HCT116 (cell line): ENCODE measurements at regions not wholly inside any gene's neighbourhood (a gene's known extent, or its start where the extent isn't known, plus 50 kb on each side); places are given as distances from the start of the nearest gene placed in this dataset.

ENCODE experiments used
- ATAC-seq: fragments of 200-7000 bp; cut with Tn5 transposase; 2 replicates; pipeline ENCODE4 v1.9.1; 2020; ENCODE audit warnings: mild to moderate bottlenecking, moderate library complexity
- BruUV-seq: library from RNA; stranded (reverse); fragments of 400-500 nt; replicated peaks from 2 replicates; lab custom pipeline; 2021; lab: Mats Ljungman, UMichigan
- CTCF ChIA-PET: fragments of 300-600 bp; sonication (Branson Sonifier 250); formaldehyde crosslinking; loops from one replicate; lab custom pipeline; 2021; ENCODE audit warnings: antibody characterized with exemption; lab: Charles Lee
- POLR2A ChIA-PET: fragments of 300-600, 350-600 bp; sonication (Branson Sonifier 250); formaldehyde crosslinking; loops from one replicate; lab custom pipeline; 2021; ENCODE audit warnings: antibody characterized with exemption; lab: Charles Lee
- RAD21 ChIA-PET, 2 experiments: fragments of 300-600 bp; sonication (Branson Sonifier 250); formaldehyde crosslinking; loops; one replicate each; lab custom pipeline; 2023; ENCODE audit warnings: low total read pairs in 2 of 2; ENCODE audit not compliant: uncharacterized antibody in 2 of 2, unreplicated experiment in 2 of 2, low non-redundant PET in 1 of 2; lab: Charles Lee
- DNase-seq: peaks from one replicate; pipeline ENCODE4 v3.0.0-alpha.2; 2010; ENCODE audit warnings: low read depth, low spot score
- H2AFZ ChIP-seq: fragments of 200-600 bp; shearing (Covaris generic), sonication (generic); 2 replicates; pipeline ENCODE4 v1.6.1; 2017; ENCODE audit warnings: low read depth, mixed run types, mixed read lengths, antibody characterized with exemption, low read length; ENCODE audit not compliant: poor library complexity, severe bottlenecking
- H3K27ac ChIP-seq: 2 replicates; pipeline ENCODE4 v1.5.1; 2012; ENCODE audit warnings: low read depth, low read length
- H3K27me3 ChIP-seq: fragments of 200-600 bp; sonication (generic); 2 replicates; pipeline ENCODE4 v1.6.1; 2016; ENCODE audit warnings: mixed run types, low read length, mixed read lengths; ENCODE audit not compliant: insufficient read depth
- H3K36me3 ChIP-seq, 2 experiments: fragments of 200-500 bp in 1 of 2; fragments of 200-600 bp in 1 of 2; sonication (Bioruptor generic) in 1 of 2; sonication (generic) in 1 of 2; 2 replicates each; pipeline versions ENCODE4 v1.5.1 to v1.6.1; 2014 to 2016; ENCODE audit warnings: low read length in 2 of 2, inconsistent platforms in 1 of 2, mixed read lengths in 1 of 2, mixed run types in 1 of 2; ENCODE audit not compliant: insufficient read depth in 2 of 2, control insufficient read depth in 1 of 2
- H3K4me1 ChIP-seq, 2 experiments: fragments of 200-600 bp in 1 of 2; sonication (generic) in 1 of 2; 2 replicates each; pipeline versions ENCODE4 v1.5.1 to v1.6.1; 2012 to 2017; ENCODE audit warnings: low read length in 2 of 2, inconsistent platforms in 1 of 2, mild to moderate bottlenecking in 1 of 2, mixed read lengths in 1 of 2, mixed run types in 1 of 2, moderate library complexity in 1 of 2; ENCODE audit not compliant: insufficient read depth in 2 of 2, control insufficient read depth in 1 of 2
- H3K4me2 ChIP-seq: fragments of 200-600 bp; sonication (generic); 2 replicates; pipeline ENCODE4 v1.6.1; 2017; ENCODE audit warnings: mixed run types, low read length, mixed read lengths
- H3K4me3 ChIP-seq, 2 experiments: fragments of 200-600 bp in 1 of 2; sonication (generic) in 1 of 2; replicated peaks in 1 of 2; 2 replicates each; pipeline ENCODE4 v1.5.1; 2011 to 2016; ENCODE audit warnings: low read length in 2 of 2, control low read depth in 1 of 2, low read depth in 1 of 2, mild to moderate bottlenecking in 1 of 2, mixed read lengths in 1 of 2, mixed run types in 1 of 2
- H3K79me2 ChIP-seq: fragments of 200-600 bp; sonication (generic); 2 replicates; pipeline ENCODE4 v1.6.1; 2017; ENCODE audit warnings: mild to moderate bottlenecking, mixed run types, low read length, moderate library complexity, mixed read lengths; ENCODE audit not compliant: insufficient read depth
- H3K9ac ChIP-seq: fragments of 200-600 bp; sonication (generic); 2 replicates; pipeline ENCODE4 v1.6.1; 2016; ENCODE audit warnings: low read length, mixed read lengths
- H3K9me2 ChIP-seq: fragments of 200-600 bp; sonication (generic), shearing (Covaris generic); 2 replicates; pipeline ENCODE4 v1.6.1; 2017; ENCODE audit warnings: mixed run types, mild to moderate bottlenecking, moderate library complexity; ENCODE audit not compliant: insufficient read depth
- H3K9me3 ChIP-seq, 2 experiments: fragments of 200-500 bp in 1 of 2; fragments of 200-600 bp in 1 of 2; sonication (Bioruptor generic) in 1 of 2; sonication (generic) in 1 of 2; 2 replicates each; pipeline ENCODE4 v1.6.1; 2014 to 2017; ENCODE audit warnings: low read length in 2 of 2, mixed read lengths in 2 of 2, inconsistent platforms in 1 of 2, low read depth in 1 of 2, mild to moderate bottlenecking in 1 of 2, mixed run types in 1 of 2, moderate library complexity in 1 of 2; ENCODE audit not compliant: control insufficient read depth in 1 of 2, insufficient read depth in 1 of 2
- H4K20me1 ChIP-seq: fragments of 200-600 bp; sonication (generic), shearing (Covaris generic); 2 replicates; pipeline ENCODE4 v1.6.1; 2017; ENCODE audit warnings: mixed run types, mild to moderate bottlenecking, moderate library complexity; ENCODE audit not compliant: insufficient read depth
- CEBPB ChIP-seq: IDR thresholded peaks from 2 replicates; pipeline ENCODE4 v1.6.1; 2012; ENCODE audit warnings: low read depth
- EZH2phosphoT487 ChIP-seq: fragments of 200-600 bp; IDR thresholded peaks from 2 replicates; pipeline ENCODE4 v1.6.1; 2018; ENCODE audit warnings: antibody characterized with exemption, borderline replicate concordance
- FOSL1 ChIP-seq: IDR thresholded peaks from 2 replicates; pipeline ENCODE4 v1.6.1; 2012; ENCODE audit warnings: low read depth
- JUND ChIP-seq: IDR thresholded peaks from 2 replicates; pipeline ENCODE4 v1.6.1; 2012
- POLR2AphosphoS5 ChIP-seq: IDR thresholded peaks from 2 replicates; pipeline ENCODE4 v1.6.1; 2011; ENCODE audit warnings: mild to moderate bottlenecking, low read depth, low read length, moderate library complexity
- SP1 ChIP-seq: IDR thresholded peaks from 2 replicates; pipeline ENCODE4 v1.6.1; 2012; ENCODE audit warnings: low read depth
- SRF ChIP-seq: IDR thresholded peaks from 2 replicates; pipeline ENCODE4 v1.6.1; 2012; ENCODE audit warnings: low read depth
- YY1 ChIP-seq: IDR thresholded peaks from 2 replicates; pipeline ENCODE4 v1.6.1; 2011; ENCODE audit warnings: low read length, low read depth, moderate library complexity, mild to moderate bottlenecking; ENCODE audit not compliant: insufficient replicate concordance; ENCODE audit errors: extremely low read depth
- ZFX ChIP-seq: fragments of 450-650 bp; IDR thresholded peaks from 2 replicates; pipeline ENCODE4 v1.6.1; 2017
- intact Hi-C: fragments of 100-400 bp; cut with micrococcal nuclease; formaldehyde crosslinking; loops from 2 replicates; pipeline ENCODE4 v1.10.0; 2022
- TF ChIP-seq, protein P1 (sequence below), 3 experiments: fragments of 200-600 bp in 1 of 3; sonication (generic) in 1 of 3; IDR thresholded peaks in 2 of 3; conservative IDR thresholded peaks in 1 of 3; 2 replicates each; pipeline ENCODE4 v1.5.1; 2012 to 2017; ENCODE audit warnings: low read depth in 2 of 3, low read length in 2 of 3, antibody characterized with exemption in 1 of 3, borderline replicate concordance in 1 of 3, control low read depth in 1 of 3, mild to moderate bottlenecking in 1 of 3, mixed read lengths in 1 of 3, mixed run types in 1 of 3, moderate library complexity in 1 of 3; ENCODE audit not compliant: insufficient read depth in 1 of 3

- ChIA-PET POLR2A (no interaction called here), CTCF (no interaction called here), RAD21 (no interaction called here)
- Histone ChIP-seq H3K9me2 (no peaks in the 10 kb centered on the region), H4K20me1 (no peaks in the 10 kb centered on the region), H3K9me3 (no peaks in the 10 kb centered on the region), H3K4me3 (no peak overlapping the region), H3K4me1 (peaks cover 0 to 28% of the 10 kb centered on the region in 2 experiments; a peak in 2 of 4 replicates), H3K36me3 (no peaks in the 10 kb centered on the region), H2AFZ (peak overlapping the region; percentile 79), H3K27ac (no peak overlapping the region), H3K79me2 (no peaks in the 10 kb centered on the region), H3K27me3 (no peaks in the 10 kb centered on the region), H3K4me2 (peak overlapping the region; percentile 53), H3K9ac (no peak overlapping the region)
- no TSS peak for BruUV-seq
- peak; percentile 46; the same call in 1 of the 2 replicates for ATAC-seq
- intact Hi-C loops = no loop called here
- no peak for DNase-seq
- TF ChIP-seq ZFX = no peak
- peak; percentile 37; the same call in 1 of the 2 replicates for TF ChIP-seq JUND
- TF ChIP-seq SP1 = peak; percentile 27; the same call in 1 of the 2 replicates
- no peak for TF ChIP-seq EZH2phosphoT487
- no peak for TF ChIP-seq POLR2AphosphoS5
- TF ChIP-seq FOSL1 = peak; percentile 38; the same call in 1 of the 2 replicates
Measured at GRCh38 chr2:70381235-70381634, 79.4 kb upstream of the FAM136A start.

DNA sequence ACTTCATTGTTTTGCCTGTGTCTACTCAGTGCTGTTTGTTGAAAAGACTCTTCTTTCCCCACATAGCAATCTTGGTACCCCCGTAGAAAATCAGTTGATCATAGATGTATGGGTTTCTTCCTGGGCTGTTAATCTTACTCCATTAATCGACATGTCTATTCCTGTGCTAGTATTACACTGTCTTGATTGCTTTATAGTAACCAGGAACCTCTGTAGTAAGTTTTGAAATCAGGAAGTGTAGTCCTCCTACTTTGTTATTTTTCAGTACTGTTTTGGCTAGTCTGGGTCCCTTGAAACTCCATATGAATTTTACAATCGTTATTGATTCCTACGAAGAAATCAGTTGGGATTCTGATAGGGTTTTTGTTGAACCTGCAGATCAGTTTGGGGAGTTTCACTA lies 78.8 kb upstream of the FAM136A start:
- H2AFZ ChIP-seq = peak overlapping the region; percentile 79
- H3K27me3 ChIP-seq = no peaks in the 10 kb centered on the region
- no peaks in the 10 kb centered on the region for H3K9me2 ChIP-seq
- TF ChIP-seq CEBPB (no peak), EZH2phosphoT487 (no peak), YY1 (no peak), SP1 (no peak), JUND (no peak), SRF (no peak)
- TF ChIP-seq, protein P1, sequence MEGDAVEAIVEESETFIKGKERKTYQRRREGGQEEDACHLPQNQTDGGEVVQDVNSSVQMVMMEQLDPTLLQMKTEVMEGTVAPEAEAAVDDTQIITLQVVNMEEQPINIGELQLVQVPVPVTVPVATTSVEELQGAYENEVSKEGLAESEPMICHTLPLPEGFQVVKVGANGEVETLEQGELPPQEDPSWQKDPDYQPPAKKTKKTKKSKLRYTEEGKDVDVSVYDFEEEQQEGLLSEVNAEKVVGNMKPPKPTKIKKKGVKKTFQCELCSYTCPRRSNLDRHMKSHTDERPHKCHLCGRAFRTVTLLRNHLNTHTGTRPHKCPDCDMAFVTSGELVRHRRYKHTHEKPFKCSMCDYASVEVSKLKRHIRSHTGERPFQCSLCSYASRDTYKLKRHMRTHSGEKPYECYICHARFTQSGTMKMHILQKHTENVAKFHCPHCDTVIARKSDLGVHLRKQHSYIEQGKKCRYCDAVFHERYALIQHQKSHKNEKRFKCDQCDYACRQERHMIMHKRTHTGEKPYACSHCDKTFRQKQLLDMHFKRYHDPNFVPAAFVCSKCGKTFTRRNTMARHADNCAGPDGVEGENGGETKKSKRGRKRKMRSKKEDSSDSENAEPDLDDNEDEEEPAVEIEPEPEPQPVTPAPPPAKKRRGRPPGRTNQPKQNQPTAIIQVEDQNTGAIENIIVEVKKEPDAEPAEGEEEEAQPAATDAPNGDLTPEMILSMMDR (IDR thresholded peaks at IDR 0.05 in 2 of 3, conservative IDR thresholded peaks at IDR 0.05 in 1 of 3; ENCODE audit: borderline replicate concordance in 1 of 3, insufficient read depth in 1 of 3, low read depth in 2 of 3, low read length in 2 of 3) = no peak
- no peaks in the 10 kb centered on the region for H3K79me2 ChIP-seq
- H3K9me3 ChIP-seq = no peaks in the 10 kb centered on the region
- H3K9ac ChIP-seq = no peak overlapping the region
- no peaks in the 10 kb centered on the region for H4K20me1 ChIP-seq
- no peak for DNase-seq
- no TSS peak for BruUV-seq
- H3K4me3 ChIP-seq = no peak overlapping the region
- intact Hi-C loops = no loop called here
- no peak for ATAC-seq
- no peak overlapping the region for H3K27ac ChIP-seq
- POLR2A ChIA-PET = no interaction called here
- CTCF ChIA-PET = no interaction called here
- peaks cover 0 to 23% of the 10 kb centered on the region in 2 experiments; a peak in 2 of 4 replicates for H3K4me1 ChIP-seq
- no peaks in the 10 kb centered on the region for H3K36me3 ChIP-seq
- RAD21 ChIA-PET = no interaction called here
- H3K4me2 ChIP-seq = no peak overlapping the region
